Lung (tissue), 11 donors: ENCODE measurements at regions not wholly inside any gene's neighbourhood (a gene's known extent, or its start where the extent isn't known, plus 50 kb on each side); places are given as distances from the start of the nearest gene placed in this dataset.

ENCODE experiments used
- ATAC-seq: fragments of 200-7000 bp; cut with Tn5 transposase; one replicate; pipeline ENCODE4 v1.9.1; 2020; ENCODE audit warnings: moderate number of reproducible peaks; ENCODE audit not compliant: insufficient read depth, low FRiP score
- DNase-seq, 3 donors: peaks; one replicate each; pipeline ENCODE4 v3.0.0-alpha.2; 2013 to 2017
- H3K27ac ChIP-seq, 2 donors: one replicate each; pipeline ENCODE4 v1.5.1; 2013; ENCODE audit warnings: mild to moderate bottlenecking in 2 of 2, moderate library complexity in 2 of 2, control low read depth in 1 of 2, inconsistent platforms in 1 of 2, low read depth in 1 of 2, low read length in 1 of 2
- H3K27me3 ChIP-seq, 3 donors: one replicate each; pipeline ENCODE4 v1.5.1; 2013; ENCODE audit warnings: low read length in 2 of 3; ENCODE audit not compliant: control insufficient read depth in 3 of 3, insufficient read depth in 3 of 3
- H3K36me3 ChIP-seq, 4 donors: one replicate each; pipeline ENCODE4 v1.5.1; 2013; ENCODE audit warnings: low read length in 4 of 4, mild to moderate bottlenecking in 1 of 4, moderate library complexity in 1 of 4; ENCODE audit not compliant: control insufficient read depth in 4 of 4, insufficient read depth in 4 of 4
- H3K4me1 ChIP-seq, 5 donors: one replicate each; pipeline ENCODE4 v1.5.1; 2013; ENCODE audit warnings: low read length in 5 of 5, mild to moderate bottlenecking in 2 of 5, moderate library complexity in 1 of 5; ENCODE audit not compliant: control insufficient read depth in 5 of 5, insufficient read depth in 5 of 5
- H3K4me3 ChIP-seq: one replicate; pipeline ENCODE4 v1.5.1; 2013; ENCODE audit warnings: mild to moderate bottlenecking, control low read depth, moderate library complexity
- H3K9ac ChIP-seq, 2 donors: one replicate each; pipeline ENCODE4 v1.5.1; 2013; ENCODE audit warnings: low read length in 2 of 2, control low read depth in 1 of 2; ENCODE audit not compliant: insufficient read depth in 1 of 2
- H3K9me3 ChIP-seq, 4 donors: one replicate each; pipeline ENCODE4 v1.5.1; 2013; ENCODE audit warnings: low read length in 3 of 4, mild to moderate bottlenecking in 1 of 4, moderate library complexity in 1 of 4; ENCODE audit not compliant: control insufficient read depth in 4 of 4, insufficient read depth in 3 of 4
- WGBS, 2 donors: extraction: QIAGEN DNeasy Blood & Tissue Kit; methylation state at CpG; one replicate each; pipeline ENCODE4 v1.1.7; 2013; 5-methylcytosine and 5-hydroxymethylcytosine counted together
- TF ChIP-seq, protein P1 (sequence below): IDR thresholded peaks from 2 replicates; pipeline ENCODE4 v1.5.1; 2012; ENCODE audit warnings: mild to moderate bottlenecking; ENCODE audit errors: control extremely low read depth, extremely low read depth
- donor health status: control.
- donor health status: control.
- donor health status: Bipolar disorder and iron deficiency.
- donor health status: healthy.
- donor health status: DM: yes; HTN: yes; CAD: no.

GRCh38 chr3:124654470-124654845 lies 75.8 kb upstream of the UMPS start:
- DNase-seq = no peak

GRCh38 chr3:124656531-124656930 lies 73.7 kb upstream of the UMPS start:
- Histone ChIP-seq H3K4me1 (peaks cover 0 to 15% (median 0%) of the 10 kb centered on the region in 5 donors), H3K4me3 (no peak overlapping the region), H3K27me3 (no peaks in the 10 kb centered on the region), H3K27ac (no peak overlapping the region), H3K36me3 (peaks cover 3 to 34% (median 28%) of the 10 kb centered on the region in 4 donors), H3K9ac (no peak overlapping the region), H3K9me3 (no peaks in the 10 kb centered on the region)
- DNase-seq (peak in 1 of 3 donors; percentile 19), ATAC-seq (no peak)
- WGBS, 2 donors = 93 to 95% methylated on average over 7 of the region's 7 CpGs
- TF ChIP-seq, protein P1, sequence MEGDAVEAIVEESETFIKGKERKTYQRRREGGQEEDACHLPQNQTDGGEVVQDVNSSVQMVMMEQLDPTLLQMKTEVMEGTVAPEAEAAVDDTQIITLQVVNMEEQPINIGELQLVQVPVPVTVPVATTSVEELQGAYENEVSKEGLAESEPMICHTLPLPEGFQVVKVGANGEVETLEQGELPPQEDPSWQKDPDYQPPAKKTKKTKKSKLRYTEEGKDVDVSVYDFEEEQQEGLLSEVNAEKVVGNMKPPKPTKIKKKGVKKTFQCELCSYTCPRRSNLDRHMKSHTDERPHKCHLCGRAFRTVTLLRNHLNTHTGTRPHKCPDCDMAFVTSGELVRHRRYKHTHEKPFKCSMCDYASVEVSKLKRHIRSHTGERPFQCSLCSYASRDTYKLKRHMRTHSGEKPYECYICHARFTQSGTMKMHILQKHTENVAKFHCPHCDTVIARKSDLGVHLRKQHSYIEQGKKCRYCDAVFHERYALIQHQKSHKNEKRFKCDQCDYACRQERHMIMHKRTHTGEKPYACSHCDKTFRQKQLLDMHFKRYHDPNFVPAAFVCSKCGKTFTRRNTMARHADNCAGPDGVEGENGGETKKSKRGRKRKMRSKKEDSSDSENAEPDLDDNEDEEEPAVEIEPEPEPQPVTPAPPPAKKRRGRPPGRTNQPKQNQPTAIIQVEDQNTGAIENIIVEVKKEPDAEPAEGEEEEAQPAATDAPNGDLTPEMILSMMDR = no peak

More at GRCh38 chr3:124654470-124654845, 75.8 kb upstream of the UMPS start:
- peaks cover 3 to 38% (median 32%) of the 10 kb centered on the region in 4 donors for H3K36me3 ChIP-seq
- ATAC-seq = no peak
- H3K9me3 ChIP-seq = no peaks in the 10 kb centered on the region
- no peak overlapping the region for H3K4me3 ChIP-seq
- peak overlapping the region in 1 of 2 donors; percentile 87 for H3K27ac ChIP-seq
- TF ChIP-seq, protein P1 = no peak
- H3K9ac ChIP-seq = no peak overlapping the region
- H3K4me1 ChIP-seq = peaks cover 0 to 15% (median 0%) of the 10 kb centered on the region in 5 donors
- no peaks in the 10 kb centered on the region for H3K27me3 ChIP-seq

- 70 to 82% methylated on average over 4 of the region's 4 CpGs for WGBS, 2 donors
- no peaks in the 10 kb centered on the region for H3K9me3 ChIP-seq
- no peaks in the 10 kb centered on the region for H3K27me3 ChIP-seq
- peaks cover 0 to 15% (median 0%) of the 10 kb centered on the region in 5 donors for H3K4me1 ChIP-seq
- peaks cover 3 to 28% (median 23%) of the 10 kb centered on the region in 4 donors for H3K36me3 ChIP-seq
- TF ChIP-seq, protein P1 = no peak
- H3K9ac ChIP-seq = no peak overlapping the region
- no peak for DNase-seq
- no peak for ATAC-seq
- no peak overlapping the region for H3K27ac ChIP-seq
- no peak overlapping the region for H3K4me3 ChIP-seq
Observed at GRCh38 chr3:124657138-124657537, 73.1 kb upstream of the UMPS start.

- no peak for ATAC-seq
- 91 to 92% methylated on average over 12 of the region's 12 CpGs for WGBS, 2 donors
- H3K9me3 ChIP-seq = no peaks in the 10 kb centered on the region
Observed at GRCh38 chr3:124658270-124658669, 72.0 kb upstream of the UMPS start.

More at GRCh38 chr3:124658270-124658669, 72.0 kb upstream of the UMPS start:
- Histone ChIP-seq H3K36me3 (peaks cover 3 to 24% (median 20%) of the 10 kb centered on the region in 4 donors), H3K9ac (no peak overlapping the region), H3K4me3 (no peak overlapping the region), H3K27me3 (no peaks in the 10 kb centered on the region), H3K27ac (no peak overlapping the region), H3K4me1 (peaks cover 0 to 15% (median 0%) of the 10 kb centered on the region in 5 donors)
- TF ChIP-seq, protein P1 = no peak
- DNase-seq = no peak
